ENCODE measurements at regions not wholly inside any gene's neighbourhood (a gene's known extent, or its start where the extent isn't known, plus 50 kb on each side); places are given as distances from the start of the nearest gene placed in this dataset.

- Histone ChIP-seq H2BK15ac (ENCODE audit: low read depth, low read length) (no peak overlapping the region), H2AK5ac (ENCODE audit: insufficient read length, low read length) (no peak overlapping the region), H2BK120ac (ENCODE audit: low read depth, low read length, poor library complexity, severe bottlenecking) (no peak overlapping the region), H3K79me1 (ENCODE audit: insufficient read depth, low read depth, low read length, poor library complexity, severe bottlenecking) (no peaks in the 10 kb centered on the region), H3K27me3 (ENCODE audit: insufficient read depth, low read length) (no peaks in the 10 kb centered on the region), H3T11ph (ENCODE audit: low read length) (no peak overlapping the region), H3K23me2 (ENCODE audit: insufficient read length, low read depth, low read length, poor library complexity, severe bottlenecking) (no peaks in the 10 kb centered on the region), H3K4me2 (ENCODE audit: insufficient read depth, insufficient read length, low read length) (no peak overlapping the region), H4K5ac (ENCODE audit: insufficient read length, low read depth, low read length) (no peak overlapping the region), H2AFZ (ENCODE audit: low read length) (no peak overlapping the region), H3K4ac (ENCODE audit: low read depth, low read length) (no peak overlapping the region), H3K18ac (ENCODE audit: insufficient read length, low read depth, low read length) (no peak overlapping the region), H2BK20ac (ENCODE audit: low read depth, low read length, poor library complexity, severe bottlenecking) (no peak overlapping the region), H3K9ac (ENCODE audit: extremely low read depth, insufficient read length, low read length) (no peak overlapping the region), H3K9me3 (ENCODE audit: control insufficient read depth, low read depth, low read length) (no peaks in the 10 kb centered on the region), H3K14ac (ENCODE audit: insufficient read depth, low read length) (no peak overlapping the region), H3K56ac (ENCODE audit: insufficient read length, low read depth, low read length) (no peak overlapping the region), H4K91ac (ENCODE audit: insufficient read length, low read depth, low read length) (no peak overlapping the region), H3K23ac (ENCODE audit: insufficient read length, low read depth, low read length) (no peak overlapping the region), H3K4me1 (ENCODE audit: insufficient read depth, low read length) (no peaks in the 10 kb centered on the region), H3K79me2 (ENCODE audit: insufficient read depth, low read length) (no peaks in the 10 kb centered on the region), H2BK5ac (ENCODE audit: insufficient read length, low read length) (no peak overlapping the region), H2BK12ac (ENCODE audit: insufficient read length, low read depth, low read length) (no peak overlapping the region), H4K20me1 (ENCODE audit: control insufficient read depth, insufficient read depth, insufficient read length) (no peaks in the 10 kb centered on the region), H4K8ac (replicated peaks; ENCODE audit: insufficient read length, low read depth, low read length) (no peak overlapping the region), H3K27ac (ENCODE audit: insufficient read length, low read depth, low read length) (no peak overlapping the region)
- no peaks in the 10 kb centered on the region for H3K27me3 Mint-ChIP-seq (ENCODE audit: low read depth)
- no peaks in the 10 kb centered on the region for H3K9me3 Mint-ChIP-seq
- WGBS (ENCODE audit: extremely low coverage, insufficient read length, low lambda C conversion rate), result no CpG with 5 or more reads among the region's 2 CpGs
- no peaks in the 10 kb centered on the region for H3K4me1 Mint-ChIP-seq
- no peaks in the 10 kb centered on the region for H3K36me3 Mint-ChIP-seq (ENCODE audit: insufficient read depth in 1 of 3, low read depth in 3 of 3)
- no peak for TF ChIP-seq CTCF (conservative IDR thresholded peaks at IDR 0.05)
- DNase-seq, result no peak
- H3K27ac Mint-ChIP-seq, result no peak overlapping the region
- no peak overlapping the region for H3K4me3 Mint-ChIP-seq
Observed at GRCh38 chr13:53415135-53415534, 386.5 kb downstream of the OLFM4 start.

Data from H9 (cell line).